ENCODE measurements at regions not wholly inside any gene's neighbourhood (a gene's known extent, or its start where the extent isn't known, plus 50 kb on each side); places are given as distances from the start of the nearest gene placed in this dataset.
"Not testable (repeated sequence)": the region's sequence is repeated elsewhere in the genome, so short reads cannot be mapped to it uniquely, and the experiment has no call there.

GRCh38 chrX:38943120-38943519, 141.9 kb downstream of the MID1IP1 start:
- no peak for DNase-seq

DNA sequence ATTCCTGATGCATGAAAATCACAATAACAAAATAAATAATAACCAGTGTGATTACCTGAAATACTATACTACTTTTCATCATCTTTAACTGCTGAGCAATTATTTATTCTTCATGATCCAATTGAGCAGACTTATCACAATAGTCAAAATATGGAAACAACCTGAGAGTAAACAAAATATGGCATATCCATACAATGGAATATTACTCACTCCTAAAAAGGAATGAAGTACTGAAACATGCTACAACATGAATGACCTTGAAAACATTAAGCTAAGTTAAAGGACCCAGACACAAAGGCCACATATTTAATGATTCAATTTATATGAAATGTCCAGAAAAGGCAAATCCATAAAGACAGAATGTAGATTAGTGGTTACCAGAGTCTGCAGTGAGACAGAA, 146.8 kb downstream of the MID1IP1 start:
- DNase-seq: no peak

GRCh38 chrX:38954520-38954919, 153.3 kb downstream of the MID1IP1 start:
- DNase-seq: no peak

- DNase-seq: no peak
These were observed 158.5 kb downstream of the MID1IP1 start for GRCh38 chrX:38959736-38960135.

GRCh38 chrX:38960137-38960536, 158.9 kb downstream of the MID1IP1 start:
- DNase-seq: no peak

DNA sequence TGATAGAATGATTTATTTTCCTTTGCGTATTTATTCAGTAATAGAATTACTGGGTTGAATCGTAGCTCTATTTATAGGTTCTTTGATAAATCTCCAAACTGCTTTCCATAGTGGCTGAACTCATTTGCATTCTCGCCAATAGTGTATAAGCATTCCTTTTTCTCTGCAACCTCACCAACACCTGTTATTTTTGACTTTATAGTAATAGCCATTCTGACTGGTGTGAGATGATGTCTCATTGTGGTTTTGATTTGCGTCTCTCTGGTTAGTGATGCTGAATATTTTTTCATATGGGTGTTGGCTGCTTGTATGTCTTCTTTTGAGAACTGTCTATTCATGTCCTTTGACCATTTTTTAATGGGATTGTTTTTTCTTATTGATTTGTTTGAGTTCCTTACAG, 160.7 kb downstream of the MID1IP1 start:
- no peak for DNase-seq

DNA sequence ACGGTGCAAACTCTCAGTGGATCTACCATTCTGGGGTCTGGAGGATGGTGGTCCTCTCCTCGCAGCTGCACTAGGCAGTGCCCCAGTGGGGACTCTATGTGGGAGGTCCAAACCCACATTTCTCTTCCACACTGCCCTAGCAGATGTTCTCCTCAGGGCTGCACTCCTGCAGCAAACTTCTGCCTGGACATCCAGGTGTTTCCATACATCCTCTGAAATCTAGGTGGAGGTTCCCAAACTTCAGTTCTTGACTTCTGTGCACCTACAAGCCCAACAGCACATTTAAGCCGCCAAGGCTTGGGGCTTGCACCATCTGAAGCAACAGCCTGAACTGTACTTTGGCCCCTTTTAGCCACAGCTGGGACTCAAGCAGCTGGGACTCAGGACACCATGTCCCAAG, 162.0 kb downstream of the MID1IP1 start:
- DNase-seq: not testable (repeated sequence)

DNA sequence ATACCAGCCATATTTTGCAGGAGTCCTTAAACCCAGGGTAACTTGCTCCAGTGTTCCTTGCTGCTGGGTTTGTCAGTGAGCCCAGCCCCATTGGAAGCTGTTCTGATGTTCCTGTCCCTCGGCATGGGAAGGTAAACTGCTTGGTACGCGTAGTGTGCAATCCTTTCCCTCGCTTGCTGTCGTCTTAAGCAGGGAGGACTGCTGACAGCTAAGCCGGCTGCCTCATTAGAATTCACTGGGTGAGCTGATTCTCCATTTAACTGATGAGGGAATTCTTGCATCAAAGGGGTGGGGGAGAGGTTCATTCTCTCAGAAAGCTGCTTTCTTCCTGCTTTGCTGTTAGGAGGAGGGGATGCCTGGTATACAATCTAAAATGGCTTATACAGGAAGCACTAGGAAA, 164.6 kb downstream of the MID1IP1 start:
- DNase-seq: no peak

DNA sequence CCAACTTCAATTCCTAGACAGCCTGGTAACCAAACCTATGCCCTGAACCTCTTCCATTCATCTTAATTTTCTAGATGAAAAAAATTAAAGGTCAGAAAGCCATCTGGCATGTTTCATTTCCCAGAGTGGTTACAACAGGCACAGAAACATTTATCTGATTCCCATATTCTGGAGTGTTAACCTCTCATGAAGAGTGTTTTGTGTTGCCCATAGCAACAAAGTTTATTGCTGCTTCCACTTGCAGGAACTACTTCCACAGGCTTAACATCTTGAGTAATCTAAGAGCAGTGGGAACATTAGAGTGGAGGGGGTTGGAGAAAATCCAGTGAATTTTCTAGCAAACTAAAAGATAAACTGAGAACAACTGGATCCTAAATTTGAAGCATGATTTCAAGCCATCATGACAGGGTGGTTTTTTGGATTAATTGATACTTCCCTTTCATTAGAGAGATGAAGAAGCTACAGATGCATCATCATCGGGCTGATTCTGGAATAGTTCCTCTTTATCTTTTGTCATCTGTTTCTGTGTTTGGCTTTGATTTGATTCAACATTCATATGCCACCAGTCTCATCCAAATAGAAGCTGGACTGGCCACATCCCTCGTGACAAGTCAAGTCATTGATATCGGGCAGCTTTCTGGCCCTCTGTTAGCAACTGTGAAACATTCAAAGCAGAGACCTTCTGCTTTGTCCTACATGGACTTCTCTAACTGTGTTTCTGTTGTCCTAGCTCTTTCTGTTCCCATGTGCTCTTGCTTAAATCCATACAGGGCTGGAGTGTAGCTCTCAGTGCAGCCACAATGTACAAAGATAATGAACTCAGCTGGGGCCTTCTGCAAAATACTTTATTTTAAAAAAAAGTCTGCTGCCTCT, 167.3 kb downstream of the MID1IP1 start:
- no peak for DNase-seq

- DNase-seq: no peak
These were observed 168.8 kb downstream of the MID1IP1 start for GRCh38 chrX:38970074-38970473.

- DNase-seq: no peak
These were observed 169.6 kb downstream of the MID1IP1 start for GRCh38 chrX:38970845-38971244.

DNA sequence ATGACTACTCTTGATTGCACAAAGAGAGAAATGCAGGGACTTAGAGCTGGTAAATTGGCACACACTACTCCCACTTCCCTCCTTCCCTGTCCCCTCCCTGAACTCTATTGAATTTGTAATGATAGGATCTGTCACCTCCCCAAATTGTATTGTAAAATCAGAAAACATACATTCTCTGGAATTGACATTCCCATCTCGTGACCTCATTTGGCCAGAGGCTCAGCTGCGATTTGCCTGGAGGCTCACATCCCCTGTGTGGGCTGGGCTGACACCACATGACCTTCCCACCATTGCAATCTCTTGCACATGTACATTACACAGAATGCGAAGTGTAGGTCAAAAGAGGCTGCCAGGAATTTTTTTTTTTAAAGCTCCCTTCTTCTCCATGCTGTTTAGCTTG, 172.1 kb downstream of the MID1IP1 start:
- no peak for DNase-seq

- no peak for DNase-seq
These were observed 173.3 kb downstream of the MID1IP1 start for GRCh38 chrX:38974542-38974941.

- DNase-seq: no peak
These were observed 174.2 kb downstream of the MID1IP1 start for GRCh38 chrX:38975368-38975942.

DNA sequence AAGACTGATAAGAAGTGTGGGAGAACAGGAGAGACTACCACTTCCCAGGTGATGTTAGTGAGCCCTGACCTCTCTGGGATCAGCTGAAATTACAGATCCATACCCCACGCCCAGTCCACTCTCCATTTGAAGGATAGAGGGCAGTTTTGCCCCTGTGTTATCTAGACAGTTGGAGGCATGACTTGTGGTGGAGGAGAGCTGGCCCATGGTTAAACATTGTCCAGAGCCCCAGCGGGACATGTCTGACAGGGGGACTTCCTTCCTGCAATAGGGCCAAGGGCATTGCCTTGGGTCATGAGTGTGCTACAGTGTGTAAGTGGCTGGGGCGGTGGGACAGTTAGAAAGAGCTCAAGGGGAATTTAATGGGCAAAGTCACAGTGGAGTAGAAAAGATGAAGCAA, 181.1 kb downstream of the MID1IP1 start:
- no peak for DNase-seq

GRCh38 chrX:38982843-38983242, 181.6 kb downstream of the MID1IP1 start:
- no peak for DNase-seq

DNA sequence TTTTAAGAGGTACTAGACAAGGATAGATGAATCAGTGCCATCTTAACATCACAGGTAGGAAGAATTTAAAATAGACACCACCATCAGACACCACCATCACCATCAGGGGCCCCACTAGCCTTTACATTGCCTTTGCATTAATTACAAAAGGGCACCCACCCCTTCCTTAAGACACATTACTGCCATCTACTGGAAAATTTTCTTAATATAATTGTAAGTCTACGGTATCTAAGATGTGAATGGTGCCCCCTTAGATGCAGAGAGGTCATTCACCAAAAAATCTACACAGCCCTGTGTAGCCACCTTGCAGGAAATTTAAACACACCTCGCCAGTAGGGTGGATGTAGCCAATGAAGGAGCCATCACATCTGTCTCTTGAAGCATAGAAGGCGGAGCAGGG, 184.1 kb downstream of the MID1IP1 start:
- DNase-seq: no peak

- DNase-seq: no peak
These were observed 184.7 kb downstream of the MID1IP1 start for GRCh38 chrX:38985945-38986344.

DNA sequence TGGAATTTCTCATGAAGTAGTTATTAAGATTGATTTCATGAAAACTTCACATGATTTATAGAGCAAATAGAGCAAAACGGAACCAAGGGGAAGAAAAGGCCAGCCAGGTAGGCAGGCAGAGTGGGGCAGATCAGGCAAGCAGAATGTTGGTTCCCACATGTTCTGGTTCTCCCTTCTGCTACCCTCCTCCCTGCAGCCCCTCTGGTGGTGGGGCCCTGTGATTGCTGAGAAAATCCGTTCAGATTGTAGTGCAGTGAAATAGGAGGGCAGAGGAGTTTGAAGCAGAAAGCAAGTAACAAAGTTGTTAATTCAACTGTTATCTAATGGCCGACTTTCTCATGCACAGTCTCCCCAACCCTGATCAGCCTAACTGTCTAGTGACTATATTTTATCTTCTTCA, 185.3 kb downstream of the MID1IP1 start:
- no peak for DNase-seq

DNA sequence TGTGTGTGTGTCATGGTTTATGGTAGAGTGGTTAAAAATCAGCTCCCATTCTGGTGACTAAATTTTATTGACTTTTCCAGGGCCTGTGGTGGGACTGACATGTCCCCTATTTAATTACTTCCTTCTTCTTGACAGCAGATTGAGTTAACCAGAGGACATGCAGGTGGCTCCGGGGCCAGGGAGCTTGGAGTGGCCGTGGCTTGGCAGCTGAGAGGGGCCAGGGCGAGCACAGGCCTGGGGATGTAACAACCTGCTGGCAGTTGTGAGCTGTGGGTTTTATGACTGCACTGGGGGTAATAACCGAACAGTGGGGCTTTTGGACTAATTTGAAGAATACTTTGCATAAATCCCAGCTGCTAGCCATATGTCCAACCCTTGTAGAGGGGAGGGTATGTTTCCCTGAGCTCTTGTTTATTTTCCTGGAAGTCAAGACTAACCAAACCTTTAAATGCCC, 186.0 kb downstream of the MID1IP1 start:
- DNase-seq: no peak

DNA sequence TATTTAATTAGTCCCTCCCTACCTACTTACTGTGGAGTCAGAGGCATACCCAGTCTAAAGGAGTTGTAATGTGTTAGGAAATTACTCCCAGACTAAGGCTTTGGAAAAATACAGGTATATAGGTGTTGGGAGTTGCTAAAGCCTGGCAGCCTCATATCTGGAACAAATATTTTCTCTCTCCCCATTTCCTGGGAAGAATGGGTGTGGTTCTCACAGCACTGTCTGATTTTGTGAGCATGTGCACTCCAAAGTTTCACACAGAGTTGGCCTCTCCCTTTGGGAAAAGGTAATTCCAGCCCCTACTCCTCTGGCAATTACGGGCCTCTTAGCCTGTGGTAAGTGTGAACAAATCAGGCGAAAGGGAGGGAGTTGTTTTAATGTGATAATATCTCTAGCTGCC, 187.0 kb downstream of the MID1IP1 start:
- DNase-seq: no peak

GRCh38 chrX:38989076-38989475, 187.8 kb downstream of the MID1IP1 start:
- no peak for DNase-seq

DNA sequence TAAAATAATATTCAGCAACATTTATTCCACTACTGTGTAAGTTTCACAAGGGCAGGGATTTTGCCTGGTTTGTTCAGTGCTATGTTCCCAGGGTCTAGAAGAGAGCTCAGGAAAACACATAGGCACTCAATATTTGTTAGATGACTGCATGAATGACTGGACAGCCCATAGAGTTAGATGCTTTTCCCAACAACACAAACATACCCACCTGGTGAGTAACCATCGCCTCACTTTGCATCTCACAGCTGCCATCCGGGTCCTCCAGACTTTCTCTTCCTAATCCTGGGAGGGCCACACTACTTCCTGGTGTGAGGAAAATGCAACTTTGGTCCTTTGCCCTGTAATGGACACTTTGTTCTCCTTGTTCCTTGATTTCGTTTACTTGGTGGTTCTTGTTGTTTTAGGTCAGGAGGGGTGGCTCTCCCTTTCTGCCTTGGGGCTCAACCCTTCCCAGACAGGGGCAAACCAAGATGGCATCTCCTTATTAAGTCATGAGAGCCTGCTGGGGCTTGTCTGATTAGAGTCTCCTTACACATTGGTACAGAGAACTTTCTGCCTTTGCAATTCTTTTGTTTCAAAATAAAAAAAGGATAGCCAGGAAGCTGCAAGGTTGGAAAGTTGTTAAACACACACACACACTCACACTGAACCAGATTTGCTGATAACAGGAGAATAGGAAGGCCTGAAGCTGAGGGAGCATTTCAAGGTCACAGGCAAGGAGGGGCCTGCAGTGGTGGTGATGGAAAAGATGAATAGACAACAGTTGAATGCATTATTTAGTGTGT, 190.6 kb downstream of the MID1IP1 start:
- DNase-seq: no peak

Data from effector CD8-positive, alpha-beta T cell (primary cell).